HG03025 (cell line): ENCODE measurements at regions not wholly inside any gene's neighbourhood (a gene's known extent, or its start where the extent isn't known, plus 50 kb on each side); places are given as distances from the start of the nearest gene placed in this dataset.
A peak's percentile ranks its signal among the peaks of the same experiment; 100 is the strongest.
"Not testable (repeated sequence)": the region's sequence is repeated elsewhere in the genome, so short reads cannot be mapped to it uniquely, and the experiment has no call there.

ENCODE experiments used
- ATAC-seq: cut with Tn5 transposase; IDR thresholded peaks from one replicate; pipeline ENCODE4 v1.9.1; 2021; ENCODE audit warnings: mild to moderate bottlenecking, moderate library complexity; ENCODE audit not compliant: unreplicated experiment, low FRiP score

- ATAC-seq = no peak
Observed at GRCh38 chr21:15199414-15200383, 134.9 kb upstream of the NRIP1 start.

- no peak for ATAC-seq
Observed at GRCh38 chr21:15203740-15204139, 138.9 kb upstream of the NRIP1 start.

- ATAC-seq = no peak
Observed at GRCh38 chr21:15204140-15204969, 139.6 kb upstream of the NRIP1 start.

GRCh38 chr21:15204970-15205286 lies 140.1 kb upstream of the NRIP1 start:
- no peak for ATAC-seq

GRCh38 chr21:15206514-15206913 lies 141.7 kb upstream of the NRIP1 start:
- ATAC-seq = peak; percentile 88

GRCh38 chr21:15207231-15207630 lies 142.4 kb upstream of the NRIP1 start:
- no peak for ATAC-seq

- no peak for ATAC-seq
Observed at GRCh38 chr21:15207635-15208370, 143.0 kb upstream of the NRIP1 start.

- ATAC-seq = no peak
Observed at GRCh38 chr21:15208786-15209185, 144.0 kb upstream of the NRIP1 start.

GRCh38 chr21:15209224-15209623 lies 144.4 kb upstream of the NRIP1 start:
- ATAC-seq = no peak

- ATAC-seq = no peak
Observed at GRCh38 chr21:15210235-15210678, 145.5 kb upstream of the NRIP1 start.

GRCh38 chr21:15211491-15212133 lies 146.8 kb upstream of the NRIP1 start:
- no peak for ATAC-seq

- no peak for ATAC-seq
Observed at GRCh38 chr21:15212206-15212605, 147.4 kb upstream of the NRIP1 start.

- not testable (repeated sequence) for ATAC-seq
Observed at GRCh38 chr21:15218476-15218875, 153.7 kb upstream of the NRIP1 start.

GRCh38 chr21:15219039-15219438 lies 154.2 kb upstream of the NRIP1 start:
- ATAC-seq = no peak

GRCh38 chr21:15219894-15220293 lies 155.1 kb upstream of the NRIP1 start:
- ATAC-seq = no peak

- ATAC-seq = no peak
Observed at GRCh38 chr21:15221799-15222386, 157.1 kb upstream of the NRIP1 start.

GRCh38 chr21:15222707-15223106 lies 157.9 kb upstream of the NRIP1 start:
- no peak for ATAC-seq

GRCh38 chr21:15224346-15225086 lies 159.7 kb upstream of the NRIP1 start:
- no peak for ATAC-seq

- no peak for ATAC-seq
Observed at GRCh38 chr21:15227919-15228318, 163.1 kb upstream of the NRIP1 start.
